Esophagus muscularis mucosa (tissue), 3 donors: ENCODE measurements at regions not wholly inside any gene's neighbourhood (a gene's known extent, or its start where the extent isn't known, plus 50 kb on each side); places are given as distances from the start of the nearest gene placed in this dataset.

ENCODE experiments used
- CTCF ChIP-seq, 3 experiments: fragments of 200-600 bp in 2 of 3; fragments of 450-650 bp in 1 of 3; sonication (generic) in 2 of 3; IDR thresholded peaks; one replicate each; pipeline ENCODE4 v1.5.1; 2017 to 2019; ENCODE audit warnings: antibody characterized with exemption in 3 of 3, mild to moderate bottlenecking in 2 of 3, moderate library complexity in 1 of 3
- POLR2A ChIP-seq: fragments of 450-650 bp; IDR thresholded peaks from one replicate; pipeline ENCODE4 v1.6.1; 2017; ENCODE audit warnings: antibody characterized with exemption, moderate library complexity, mild to moderate bottlenecking, low read depth
- POLR2AphosphoS5 ChIP-seq, 2 donors: sonication (generic); formaldehyde crosslinking; IDR thresholded peaks; one replicate each; pipeline ENCODE4 v1.6.1; 2017; ENCODE audit warnings: antibody characterized with exemption in 2 of 2

GRCh38 chr10:29738341-29738740, 103.6 kb upstream of the SVIL start:
- TF ChIP-seq CTCF (IDR thresholded peaks at IDR 0.05), result no peak
- no peak for TF ChIP-seq POLR2AphosphoS5 (IDR thresholded peaks at IDR 0.05)
- TF ChIP-seq POLR2A, result no peak
